SK-N-SH treated with all-trans-retinoic acid at 6 μM for 48 hours (cell line): ENCODE measurements at regions not wholly inside any gene's neighbourhood (a gene's known extent, or its start where the extent isn't known, plus 50 kb on each side); places are given as distances from the start of the nearest gene placed in this dataset.

Experiments used
- BACH2 ChIP-seq: fragments of 250-450 bp; sonication (Bioruptor Pico); IDR thresholded peaks from 2 replicates; pipeline ENCODE4 v1.9.0; 2021; ENCODE audit warnings: mild to moderate bottlenecking, borderline replicate concordance
- PATZ1 ChIP-seq: fragments of 250-450 bp; sonication (Bioruptor Pico); IDR thresholded peaks from 2 replicates; pipeline ENCODE4 v1.8.0; 2020; ENCODE audit warnings: mild to moderate bottlenecking, moderate library complexity, borderline replicate concordance
- RARB ChIP-seq: fragments of 250-450 bp; sonication (Bioruptor Pico); IDR thresholded peaks from 2 replicates; pipeline ENCODE4 v1.8.0; 2021; ENCODE audit warnings: mild to moderate bottlenecking, moderate library complexity
- TSHZ2 ChIP-seq: fragments of 250-450 bp; sonication (Bioruptor Pico); IDR thresholded peaks from 2 replicates; pipeline ENCODE4 v1.5.0; 2020; ENCODE audit warnings: mild to moderate bottlenecking, moderate library complexity
- ZFP3 ChIP-seq: fragments of 250-450 bp; sonication (Bioruptor Pico); IDR thresholded peaks from 2 replicates; pipeline ENCODE4 v1.5.0; 2020; ENCODE audit warnings: mild to moderate bottlenecking, moderate library complexity

- TF ChIP-seq PATZ1 (CRISPR knock-in tag) = no peak
- no peak for TF ChIP-seq BACH2 (CRISPR knock-in tag)
- no peak for TF ChIP-seq ZFP3 (CRISPR knock-in tag)
- no peak for TF ChIP-seq RARB (CRISPR knock-in tag)
- TF ChIP-seq TSHZ2 = no peak
These were observed 187.5 kb upstream of the SDK2 start for GRCh38 chr17:73831699-73832098.
